Activated naive CD4-positive, alpha-beta T cell (primary cell): ENCODE measurements at regions not wholly inside any gene's neighbourhood (a gene's known extent, or its start where the extent isn't known, plus 50 kb on each side); places are given as distances from the start of the nearest gene placed in this dataset.

Experiments used
- DNase-seq, 4 experiments: peaks; one replicate each; lab custom pipeline; 2025; lab: John Stamatoyannopoulos, UW

DNA sequence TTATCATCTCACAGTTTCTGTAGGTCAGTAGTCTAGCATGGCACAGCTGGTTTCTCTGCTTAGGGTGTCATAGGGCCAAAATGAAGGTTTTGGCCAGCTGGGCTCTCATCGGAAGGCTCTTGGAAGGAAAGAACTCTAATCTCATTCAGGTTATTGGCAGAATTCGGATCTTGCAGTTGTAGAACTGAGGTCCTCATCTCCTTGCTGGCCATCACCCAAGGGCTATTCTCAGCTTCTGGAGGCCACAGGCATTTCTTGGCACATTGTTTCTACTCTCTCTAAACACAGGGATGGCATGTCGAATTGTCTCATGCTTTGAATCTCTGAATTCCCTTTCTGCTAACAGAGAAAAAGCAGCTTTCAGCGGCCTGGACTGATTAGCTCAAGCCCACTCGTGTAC lies 258.0 kb upstream of the SMARCA2 start:
- no peak for DNase-seq

GRCh38 chr9:1759009-1759408 lies 256.1 kb upstream of the SMARCA2 start:
- no peak for DNase-seq

DNA sequence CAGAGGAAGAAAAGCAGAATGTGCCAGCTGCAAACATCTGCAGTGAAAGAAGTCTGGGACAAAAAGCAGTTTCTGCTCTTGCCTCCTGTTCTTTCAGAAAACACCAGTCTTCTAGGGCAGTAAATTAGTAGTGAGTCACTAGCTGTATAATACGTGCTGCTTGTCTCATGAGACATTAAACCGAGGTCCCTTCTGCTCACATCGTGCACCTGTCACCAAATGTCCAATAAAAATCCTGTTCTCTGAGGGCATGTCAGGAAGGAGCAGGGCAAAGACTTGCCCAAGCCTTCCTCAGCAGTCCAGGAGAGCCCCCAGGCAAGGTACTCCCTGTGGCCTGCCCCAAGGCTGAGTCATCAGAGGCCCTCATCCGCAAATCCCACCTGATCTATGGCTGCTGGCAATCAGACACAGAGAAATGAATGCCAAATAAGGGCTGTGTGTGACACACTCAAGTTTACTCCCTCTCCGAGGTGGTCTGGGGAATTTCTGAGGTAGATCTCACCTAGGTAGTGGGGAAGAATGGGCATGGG lies 255.3 kb upstream of the SMARCA2 start:
- DNase-seq = no peak

DNA sequence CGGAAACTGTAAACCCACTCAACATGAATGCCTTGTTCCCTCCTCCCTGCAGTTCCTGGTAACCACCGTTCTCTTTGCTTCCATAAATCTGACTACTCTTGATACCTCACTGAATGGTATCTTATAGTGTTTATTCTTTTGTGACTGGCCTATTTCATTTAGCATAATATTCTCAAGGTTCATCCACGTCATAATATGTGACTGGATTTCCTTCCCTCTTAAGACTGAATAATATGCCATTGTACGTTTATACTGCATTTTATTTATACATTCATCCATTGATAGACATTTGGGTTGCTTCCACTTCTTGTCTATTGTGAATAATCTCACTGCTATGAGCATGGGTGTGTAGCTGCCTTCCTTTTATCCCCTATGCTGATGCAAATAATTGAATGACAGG lies 253.3 kb upstream of the SMARCA2 start:
- no peak for DNase-seq

GRCh38 chr9:1766042-1766441 lies 249.1 kb upstream of the SMARCA2 start:
- DNase-seq = no peak

GRCh38 chr9:1768561-1768960 lies 246.6 kb upstream of the SMARCA2 start:
- no peak for DNase-seq

GRCh38 chr9:1771094-1771789 lies 243.9 kb upstream of the SMARCA2 start:
- no peak for DNase-seq

- DNase-seq = no peak
Observed at GRCh38 chr9:1775230-1775629, 239.9 kb upstream of the SMARCA2 start.

DNA sequence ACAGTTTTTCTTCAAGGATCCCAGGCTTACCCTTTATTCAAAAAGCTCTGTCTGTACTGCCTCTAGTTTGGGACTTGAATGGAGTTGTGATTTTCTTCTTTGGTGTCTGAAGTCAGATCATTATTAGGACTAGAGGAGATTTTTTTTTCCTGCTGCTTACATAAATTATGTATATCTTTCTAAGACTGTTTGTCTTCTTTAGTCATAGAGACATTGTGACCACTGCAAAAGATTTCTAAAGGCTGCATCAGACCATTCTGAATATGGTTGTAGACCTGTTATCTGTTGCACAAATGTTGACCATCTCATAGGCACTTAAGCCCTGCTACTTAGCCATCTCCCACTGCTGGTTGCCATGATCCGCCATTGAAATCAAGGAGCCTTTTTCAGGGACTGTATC lies 238.5 kb upstream of the SMARCA2 start:
- no peak for DNase-seq

- no peak for DNase-seq
Observed at GRCh38 chr9:1791191-1791590, 224.0 kb upstream of the SMARCA2 start.

- no peak for DNase-seq
Observed at GRCh38 chr9:1794547-1795270, 220.4 kb upstream of the SMARCA2 start.

DNA sequence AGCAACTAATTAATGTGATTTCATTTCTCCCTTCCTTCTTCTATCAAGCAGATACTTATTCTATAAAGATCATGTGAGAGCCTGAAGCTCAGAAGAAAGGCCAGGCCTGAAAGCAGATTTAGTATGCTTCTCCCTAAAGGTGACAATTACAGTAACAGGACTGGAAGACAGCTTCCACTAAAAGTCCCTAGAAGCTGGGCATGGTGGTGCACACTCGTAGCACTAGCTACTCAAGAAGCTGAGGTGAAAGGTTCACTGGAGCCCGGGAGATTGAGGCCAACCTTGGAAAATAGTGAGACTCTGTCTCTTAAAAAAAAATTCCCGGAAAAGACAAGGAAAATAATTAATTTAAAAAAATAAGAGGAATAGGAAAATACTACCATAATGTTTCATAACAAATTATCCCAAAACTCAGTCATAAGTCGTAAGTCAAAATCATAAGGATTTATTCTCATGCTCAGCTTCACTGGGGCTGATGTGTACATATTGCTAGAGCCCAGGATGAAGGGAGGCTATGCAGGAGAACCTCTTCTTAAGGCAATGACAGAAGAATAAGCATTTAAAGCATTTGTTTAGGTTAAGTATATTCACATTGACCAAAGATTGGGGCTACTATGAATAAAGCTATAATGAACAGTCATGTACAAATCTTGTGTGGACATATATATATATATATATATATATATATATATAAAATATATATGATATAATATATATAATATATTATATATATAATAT lies 210.8 kb upstream of the SMARCA2 start:
- no peak for DNase-seq

GRCh38 chr9:1829719-1830118 lies 185.4 kb upstream of the SMARCA2 start:
- DNase-seq = no peak

DNA sequence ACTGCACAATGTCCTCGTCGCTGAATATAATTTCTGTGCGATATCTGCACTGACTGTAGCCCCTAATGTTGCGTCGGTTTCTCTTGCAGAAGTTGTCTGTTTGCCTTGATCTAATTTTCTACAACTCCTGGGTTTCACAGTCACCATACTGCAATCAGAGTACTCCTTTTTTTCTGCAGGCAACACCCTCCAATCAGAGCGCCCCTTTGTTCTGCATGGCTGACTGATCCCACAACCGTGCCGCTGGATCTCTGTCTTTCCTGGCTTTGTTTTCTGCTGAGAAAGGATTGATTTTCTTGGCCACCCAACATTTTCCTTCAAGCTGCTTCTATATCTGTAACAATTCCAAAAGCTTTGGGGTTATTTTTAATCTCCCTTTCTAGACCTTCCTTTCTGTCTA lies 182.2 kb upstream of the SMARCA2 start:
- no peak for DNase-seq

DNA sequence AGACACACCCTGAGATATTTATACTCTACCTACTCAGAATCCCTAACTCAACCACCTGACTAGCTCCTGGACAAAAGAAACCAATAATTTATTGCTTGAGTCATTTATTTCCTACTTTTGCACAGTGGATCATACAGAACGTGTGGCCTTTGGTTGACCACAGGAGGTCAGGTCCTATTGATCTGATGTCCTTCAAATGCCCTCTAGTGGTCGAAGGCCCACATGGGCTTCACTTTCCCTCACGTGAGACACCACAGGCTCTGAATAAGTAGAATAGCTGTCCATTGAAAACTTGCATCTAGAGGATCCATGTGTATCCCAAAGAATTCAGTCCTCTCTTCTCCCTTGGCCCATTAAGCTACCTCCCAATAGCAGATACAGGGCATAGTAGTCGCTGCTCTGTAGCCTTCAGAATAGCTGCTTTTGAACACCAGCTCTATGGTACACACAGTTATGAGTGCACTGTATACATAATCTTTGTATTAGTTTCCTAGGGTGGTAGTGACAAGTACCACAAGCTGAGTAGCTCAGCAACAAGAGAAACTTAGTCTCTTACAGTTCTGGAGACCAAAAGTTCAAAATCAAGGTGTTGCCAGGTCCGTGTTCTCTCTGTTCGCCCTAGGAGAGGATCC lies 177.6 kb upstream of the SMARCA2 start:
- DNase-seq = no peak

DNA sequence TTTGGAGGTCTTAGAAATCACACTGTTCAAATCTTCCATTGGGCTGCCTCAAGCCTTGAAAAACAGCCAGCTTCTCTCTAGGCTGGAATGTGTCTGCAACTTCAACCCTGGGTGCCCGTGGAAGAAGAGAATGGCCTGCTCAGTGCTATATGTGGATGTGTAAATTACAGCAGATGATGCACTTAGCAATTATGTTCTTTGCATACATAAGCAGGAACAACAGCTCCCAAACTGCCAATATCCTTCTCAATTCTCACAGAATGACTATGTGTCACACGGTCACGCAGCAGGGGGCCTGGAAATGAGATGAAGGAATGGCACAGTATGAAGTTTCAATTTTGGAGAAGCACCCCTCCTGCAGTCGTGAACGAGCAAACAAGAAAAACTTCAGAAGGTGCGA lies 175.2 kb upstream of the SMARCA2 start:
- no peak for DNase-seq

DNA sequence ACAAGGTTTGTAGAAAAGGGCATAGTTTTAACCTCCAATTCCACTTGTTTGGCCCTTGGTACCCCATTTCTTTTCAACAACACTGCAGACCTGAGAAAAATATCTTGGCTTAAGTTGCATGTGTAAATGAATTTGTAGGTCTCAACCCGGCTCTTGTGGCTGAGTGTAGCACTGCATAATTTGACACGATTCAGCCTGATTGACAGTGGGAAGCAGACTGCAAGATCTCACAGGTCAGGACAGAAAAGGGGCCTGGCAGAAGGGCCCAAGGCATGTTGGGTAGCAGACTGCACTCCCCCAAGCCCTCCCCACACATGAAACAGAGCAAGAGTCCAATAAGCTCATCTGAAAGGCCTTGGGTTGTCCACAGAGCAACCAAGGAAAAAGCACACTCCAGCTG lies 169.7 kb upstream of the SMARCA2 start:
- DNase-seq = no peak

- DNase-seq = no peak
Observed at GRCh38 chr9:1855726-1856125, 159.4 kb upstream of the SMARCA2 start.

GRCh38 chr9:1857808-1858207 lies 157.3 kb upstream of the SMARCA2 start:
- DNase-seq = no peak

DNA sequence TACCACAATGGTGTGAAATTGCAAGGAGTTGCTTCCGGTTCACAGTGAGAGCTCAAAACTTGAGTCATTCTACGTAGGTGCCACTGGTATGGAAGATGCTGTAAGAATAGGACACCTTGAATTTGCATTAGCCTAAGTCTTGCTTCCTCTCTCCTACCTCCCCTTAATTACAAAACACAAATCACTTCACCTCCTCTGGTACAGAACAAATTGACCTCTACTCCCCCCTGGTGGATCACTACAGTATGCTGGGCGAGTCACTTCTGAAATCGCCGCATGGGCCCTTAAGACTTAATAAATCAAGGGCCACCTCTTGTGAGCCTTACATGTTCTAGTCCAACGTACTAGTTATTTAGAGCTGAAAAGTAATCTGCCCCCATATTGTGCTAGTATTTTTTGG lies 145.3 kb upstream of the SMARCA2 start:
- no peak for DNase-seq

- no peak for DNase-seq
Observed at GRCh38 chr9:1870915-1871314, 144.2 kb upstream of the SMARCA2 start.

- no peak for DNase-seq
Observed at GRCh38 chr9:1871626-1872419, 143.3 kb upstream of the SMARCA2 start.
